ENCODE measurements at regions not wholly inside any gene's neighbourhood (a gene's known extent, or its start where the extent isn't known, plus 50 kb on each side); places are given as distances from the start of the nearest gene placed in this dataset.

- TF ChIP-seq YY1 (IDR thresholded peaks at IDR 0.05; ENCODE audit: insufficient read depth, insufficient read length): no peak
- TF ChIP-seq SUZ12 (IDR thresholded peaks at IDR 0.05; ENCODE audit: extremely low read depth, insufficient read depth, insufficient read length): no peak
Measured at GRCh38 chr14:99326041-99326710, 54.2 kb upstream of the BCL11B start.
